ENCODE measurements at regions not wholly inside any gene's neighbourhood (a gene's known extent, or its start where the extent isn't known, plus 50 kb on each side); places are given as distances from the start of the nearest gene placed in this dataset.

DNA sequence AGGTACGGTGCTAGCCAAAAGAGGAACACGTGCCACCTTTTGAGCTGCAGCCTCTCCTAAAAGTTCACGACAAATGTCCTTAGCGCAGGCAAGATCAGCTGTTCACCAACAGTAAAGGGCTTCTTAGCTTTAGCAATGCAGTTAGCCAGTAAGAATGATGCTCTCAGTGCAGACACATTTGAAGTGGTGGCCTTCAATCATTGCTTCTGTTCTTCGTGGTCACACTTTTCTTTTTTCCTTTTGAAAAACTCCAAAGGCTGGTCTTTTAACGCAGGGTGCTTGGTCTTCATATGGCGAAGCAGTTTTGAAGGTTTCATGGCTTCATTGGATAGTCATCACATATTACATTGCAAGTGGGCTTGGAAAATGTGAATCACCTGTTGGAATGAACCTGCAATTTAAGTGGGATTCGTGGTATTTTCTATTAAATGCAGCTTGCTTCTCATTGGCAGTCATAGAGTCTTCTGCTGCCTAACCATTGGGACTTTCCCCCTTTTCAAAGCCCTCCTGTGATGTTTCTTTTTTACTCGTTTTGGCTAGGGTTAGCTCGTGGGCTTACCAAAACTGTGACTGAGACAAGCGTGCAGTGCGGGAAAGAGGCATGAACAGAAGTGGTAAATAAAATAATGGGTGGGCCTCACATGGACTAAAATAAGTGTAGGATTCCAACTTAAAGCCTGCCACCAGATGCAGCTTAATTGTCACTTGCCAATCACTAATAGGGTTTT lies 100.9 kb downstream of the MRPL36 start:
- H3K9me3 Mint-ChIP-seq (ENCODE audit: unreplicated experiment) = peaks cover 8% of the 10 kb centered on the region
- H3K36me3 Mint-ChIP-seq (ENCODE audit: insufficient read depth, unreplicated experiment) = no peaks in the 10 kb centered on the region
- H3K27me3 Mint-ChIP-seq (ENCODE audit: insufficient read depth, unreplicated experiment) = peaks cover 37% of the 10 kb centered on the region
- no TSS peak for BruUV-seq (replicated peaks)
- H3K4me3 Mint-ChIP-seq (ENCODE audit: unreplicated experiment) = no peak overlapping the region
- H3K4me1 Mint-ChIP-seq (ENCODE audit: insufficient read depth, unreplicated experiment) = no peaks in the 10 kb centered on the region
- CTCF ChIA-PET = no interaction called here
- intact Hi-C loops (cut with micrococcal nuclease) = no loop called here
- POLR2A ChIA-PET = interaction anchor here (0.7 kb wide), 1 partner anchor 176 kb away, joined by 4 read pairs; no protein-coding TSS in a partner anchor
- H3K27ac Mint-ChIP-seq (ENCODE audit: low read depth, unreplicated experiment) = no peak overlapping the region
- no peak for TF ChIP-seq CTCF (IDR thresholded peaks at IDR 0.05; ENCODE audit: unreplicated experiment)
- no peak for DNase-seq (ENCODE audit: unreplicated experiment)

- CTCF ChIA-PET = no interaction called here
- H3K27me3 Mint-ChIP-seq (ENCODE audit: insufficient read depth, unreplicated experiment) = peaks cover 75% of the 10 kb centered on the region
- intact Hi-C loops (cut with micrococcal nuclease) = no loop called here
- no TSS peak for BruUV-seq (replicated peaks)
- no peaks in the 10 kb centered on the region for H3K9me3 Mint-ChIP-seq (ENCODE audit: unreplicated experiment)
- no peaks in the 10 kb centered on the region for H3K36me3 Mint-ChIP-seq (ENCODE audit: insufficient read depth, unreplicated experiment)
- no peak overlapping the region for H3K4me3 Mint-ChIP-seq (ENCODE audit: unreplicated experiment)
- no peaks in the 10 kb centered on the region for H3K4me1 Mint-ChIP-seq (ENCODE audit: insufficient read depth, unreplicated experiment)
- DNase-seq (ENCODE audit: unreplicated experiment) = no peak
- no peak overlapping the region for H3K27ac Mint-ChIP-seq (ENCODE audit: low read depth, unreplicated experiment)
- POLR2A ChIA-PET = interaction anchor here (0.6 kb wide), 1 partner anchor 1801 kb away, joined by 4 read pairs; no protein-coding TSS in a partner anchor
- no peak for TF ChIP-seq CTCF (IDR thresholded peaks at IDR 0.05; ENCODE audit: unreplicated experiment)
Observed at GRCh38 chr5:1692381-1692780, 107.3 kb downstream of the MRPL36 start.

DNA sequence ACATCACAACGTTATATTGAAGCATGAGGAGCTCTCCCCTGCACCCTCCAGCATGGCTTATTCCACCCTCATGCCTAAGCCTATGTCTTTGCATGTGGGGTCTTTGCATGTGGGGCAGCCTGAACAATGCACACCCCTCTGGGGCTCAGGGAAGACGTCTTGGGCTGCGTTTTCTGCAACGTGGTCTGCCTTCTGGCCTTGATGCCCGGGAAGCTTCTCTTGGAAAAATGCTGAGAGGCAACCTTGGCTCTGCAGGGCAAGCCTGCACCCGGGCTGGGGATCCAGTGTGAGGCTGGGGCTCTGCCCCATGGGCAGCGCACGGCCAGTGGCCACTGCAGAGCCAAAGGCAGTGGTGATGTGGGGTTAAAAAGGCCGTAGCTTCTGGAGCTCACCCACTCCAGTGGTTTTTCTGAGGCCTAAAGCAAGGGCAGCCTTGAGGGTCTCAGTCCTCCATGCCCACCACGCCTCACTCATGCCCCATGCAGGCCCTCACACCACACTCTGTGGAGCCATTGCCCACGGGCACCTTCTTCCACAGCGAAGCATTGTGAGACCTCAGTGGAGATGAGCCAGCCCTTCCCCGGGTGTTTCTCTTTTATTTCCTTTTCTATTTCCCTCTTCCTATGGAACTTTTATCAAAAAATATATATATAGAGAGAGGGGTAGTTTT lies 112.2 kb downstream of the MRPL36 start:
- TF ChIP-seq CTCF (IDR thresholded peaks at IDR 0.05; ENCODE audit: unreplicated experiment) = no peak
- no peak overlapping the region for H3K4me3 Mint-ChIP-seq (ENCODE audit: unreplicated experiment)
- DNase-seq (ENCODE audit: unreplicated experiment) = no peak
- ChIA-PET CTCF (no interaction called here), POLR2A (no interaction called here)
- peaks cover 62% of the 10 kb centered on the region for H3K27me3 Mint-ChIP-seq (ENCODE audit: insufficient read depth, unreplicated experiment)
- H3K4me1 Mint-ChIP-seq (ENCODE audit: insufficient read depth, unreplicated experiment) = no peaks in the 10 kb centered on the region
- H3K9me3 Mint-ChIP-seq (ENCODE audit: unreplicated experiment) = no peaks in the 10 kb centered on the region
- intact Hi-C loops (cut with micrococcal nuclease) = no loop called here
- BruUV-seq (replicated peaks) = no TSS peak
- no peaks in the 10 kb centered on the region for H3K36me3 Mint-ChIP-seq (ENCODE audit: insufficient read depth, unreplicated experiment)
- no peak overlapping the region for H3K27ac Mint-ChIP-seq (ENCODE audit: low read depth, unreplicated experiment)

DNA sequence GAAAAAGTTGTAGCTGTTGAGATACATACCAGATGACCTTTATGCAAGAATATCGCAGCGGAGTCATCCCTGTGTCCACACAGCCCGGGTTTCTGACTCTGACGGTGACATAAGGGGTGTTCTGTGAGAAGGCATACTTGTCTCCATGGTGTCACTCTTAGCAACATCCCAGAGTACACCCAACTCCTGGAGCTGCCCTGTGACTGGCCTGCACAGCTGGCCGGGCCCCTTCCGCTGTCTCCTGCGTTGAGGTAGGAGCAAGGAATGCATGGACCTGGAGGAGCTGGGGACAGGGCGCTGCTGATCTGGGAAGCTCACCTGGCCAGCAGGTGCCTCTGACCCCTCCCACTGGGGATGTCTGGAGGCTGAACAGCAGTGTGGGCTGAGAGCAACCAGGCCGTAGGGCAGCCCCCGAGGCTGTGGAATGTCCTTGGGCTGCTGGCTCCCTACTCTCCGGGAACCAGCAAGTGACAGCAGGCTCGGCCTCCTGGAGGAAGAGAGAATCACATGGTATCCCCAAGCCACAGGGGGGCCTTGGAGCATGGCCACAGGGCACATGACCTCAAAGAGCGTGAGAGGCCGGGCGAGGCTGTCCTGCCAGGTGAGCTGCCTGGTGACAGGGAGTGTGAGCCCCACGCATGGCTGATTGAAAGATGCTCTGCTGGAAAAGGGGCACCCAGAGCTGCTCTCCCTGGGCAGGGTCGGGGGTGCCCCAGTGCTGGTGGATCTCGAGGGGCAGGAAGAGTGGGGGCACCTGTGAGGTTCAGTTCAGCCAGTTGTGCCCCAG lies 113.4 kb downstream of the MRPL36 start:
- BruUV-seq (replicated peaks) = no TSS peak
- CTCF ChIA-PET = no interaction called here
- H3K36me3 Mint-ChIP-seq (ENCODE audit: insufficient read depth, unreplicated experiment) = no peaks in the 10 kb centered on the region

More for the DNA sequence above, 113.4 kb downstream of the MRPL36 start:
- Mint-ChIP-seq H3K27me3 (ENCODE audit: insufficient read depth, unreplicated experiment) (peaks cover 54% of the 10 kb centered on the region), H3K27ac (ENCODE audit: low read depth, unreplicated experiment) (no peak overlapping the region), H3K9me3 (ENCODE audit: unreplicated experiment) (no peaks in the 10 kb centered on the region), H3K4me3 (ENCODE audit: unreplicated experiment) (no peak overlapping the region), H3K4me1 (ENCODE audit: insufficient read depth, unreplicated experiment) (no peaks in the 10 kb centered on the region)
- POLR2A ChIA-PET = no interaction called here
- TF ChIP-seq CTCF (IDR thresholded peaks at IDR 0.05; ENCODE audit: unreplicated experiment) = no peak
- intact Hi-C loops (cut with micrococcal nuclease) = no loop called here
- DNase-seq (ENCODE audit: unreplicated experiment) = no peak

Data from MCF 10A (cell line).